Breast epithelium (tissue), 4 donors: ENCODE measurements at regions not wholly inside any gene's neighbourhood (a gene's known extent, or its start where the extent isn't known, plus 50 kb on each side); places are given as distances from the start of the nearest gene placed in this dataset.
"Not testable (repeated sequence)": the region's sequence is repeated elsewhere in the genome, so short reads cannot be mapped to it uniquely, and the experiment has no call there.

Experiments
- DNase-seq, 2 donors: peaks; one replicate each; pipeline ENCODE4 v3.0.0-alpha.2; 2019; ENCODE audit warnings: low spot score in 2 of 2
- H3K27ac ChIP-seq, 2 donors: fragments of 200-600 bp; sonication (generic) in 1 of 2; one replicate each; pipeline ENCODE4 v1.5.1; 2016 to 2019; ENCODE audit warnings: mild to moderate bottlenecking in 1 of 2
- H3K27me3 ChIP-seq, 2 donors: fragments of 200-600 bp; sonication (generic) in 1 of 2; one replicate each; pipeline versions ENCODE4 v1.5.1 to v1.6.0; 2017 to 2019; ENCODE audit warnings: control low read depth in 1 of 2, mild to moderate bottlenecking in 1 of 2
- H3K36me3 ChIP-seq: fragments of 200-600 bp; one replicate; pipeline ENCODE4 v1.5.1; 2019
- H3K4me1 ChIP-seq, 2 donors: fragments of 200-600 bp; sonication (generic); one replicate each; pipeline ENCODE4 v1.5.1; 2016 to 2019; ENCODE audit warnings: control low read depth in 1 of 2
- H3K4me3 ChIP-seq, 3 donors: fragments of 200-600 bp; sonication (generic); 1 replicate in 2 of 3; 2 replicates in 1 of 3; pipeline ENCODE4 v1.5.1; 2016 to 2019; ENCODE audit warnings: mild to moderate bottlenecking in 3 of 3, moderate library complexity in 2 of 3
- H3K9me3 ChIP-seq, 2 donors: fragments of 200-600 bp; sonication (generic) in 1 of 2; one replicate each; pipeline ENCODE4 v1.5.1; 2016 to 2019; ENCODE audit warnings: control low read depth in 1 of 2
- POLR2A ChIP-seq: fragments of 450-650 bp; IDR thresholded peaks from one replicate; pipeline ENCODE4 v1.6.1; 2016; ENCODE audit warnings: antibody characterized with exemption, mild to moderate bottlenecking, moderate library complexity
- POLR2AphosphoS5 ChIP-seq, 3 donors: sonication (generic); formaldehyde crosslinking; IDR thresholded peaks; one replicate each; pipeline ENCODE4 v1.6.1; 2017; ENCODE audit warnings: antibody characterized with exemption in 3 of 3
- intact Hi-C: fragments of 100-400 bp; cut with DNase I; formaldehyde crosslinking; loops from one replicate; pipeline ENCODE4 v1.15.1; 2023; ENCODE audit warnings: low total_unique reads
- TF ChIP-seq, protein P1 (sequence below), 3 donors: fragments of 450-650 bp; IDR thresholded peaks; one replicate each; pipeline ENCODE4 v1.5.1; 2016 to 2017; ENCODE audit warnings: antibody characterized with exemption in 3 of 3, mild to moderate bottlenecking in 3 of 3, moderate library complexity in 3 of 3

DNA sequence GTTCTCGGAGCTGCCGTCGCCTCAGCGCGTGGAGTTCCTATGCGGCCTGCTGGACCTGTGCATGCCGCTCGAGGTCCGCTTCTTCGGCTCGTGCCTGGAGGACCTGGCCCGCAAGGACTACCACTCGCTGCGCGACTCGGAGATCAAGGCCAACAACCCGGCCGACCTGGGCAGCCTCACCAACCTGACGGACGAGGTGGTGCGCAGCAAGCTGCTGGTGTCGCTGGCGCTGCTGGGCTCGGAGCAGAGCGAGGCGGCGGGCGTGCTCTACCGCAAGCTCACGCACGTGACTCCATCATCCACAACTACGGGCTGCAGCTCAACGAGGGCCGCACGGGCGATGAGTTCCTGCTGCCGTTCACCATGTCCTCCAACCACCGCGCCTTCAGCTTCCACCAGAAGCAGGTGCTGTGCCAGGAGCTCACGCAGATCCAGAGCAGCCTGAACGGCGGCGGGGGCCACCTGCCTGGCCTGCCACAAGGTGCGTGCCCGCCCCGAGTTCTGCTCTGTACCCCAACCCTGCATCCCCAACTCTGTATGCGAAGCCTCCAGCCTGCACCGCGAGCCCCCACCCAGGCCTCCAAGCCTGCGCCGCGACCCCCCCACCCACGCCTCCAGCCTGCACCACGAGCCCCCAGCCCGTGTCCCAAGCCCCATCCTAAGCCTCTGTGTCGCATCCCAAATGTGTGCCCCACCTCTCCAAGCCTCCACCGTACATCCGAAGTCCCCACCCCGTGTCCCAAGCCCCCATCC is 178.2 kb downstream of the OR4M2 start:
- intact Hi-C loops, result no loop called here
- Histone ChIP-seq H3K9me3 (no peaks in the 10 kb centered on the region), H3K4me1 (no peaks in the 10 kb centered on the region), H3K4me3 (no peak overlapping the region), H3K27me3 (no peaks in the 10 kb centered on the region), H3K27ac (no peak overlapping the region), H3K36me3 (no peaks in the 10 kb centered on the region)
- DNase-seq, result no peak
- TF ChIP-seq POLR2A (no peak), POLR2AphosphoS5 (IDR thresholded peaks at IDR 0.05) (no peak)
- TF ChIP-seq, protein P1, sequence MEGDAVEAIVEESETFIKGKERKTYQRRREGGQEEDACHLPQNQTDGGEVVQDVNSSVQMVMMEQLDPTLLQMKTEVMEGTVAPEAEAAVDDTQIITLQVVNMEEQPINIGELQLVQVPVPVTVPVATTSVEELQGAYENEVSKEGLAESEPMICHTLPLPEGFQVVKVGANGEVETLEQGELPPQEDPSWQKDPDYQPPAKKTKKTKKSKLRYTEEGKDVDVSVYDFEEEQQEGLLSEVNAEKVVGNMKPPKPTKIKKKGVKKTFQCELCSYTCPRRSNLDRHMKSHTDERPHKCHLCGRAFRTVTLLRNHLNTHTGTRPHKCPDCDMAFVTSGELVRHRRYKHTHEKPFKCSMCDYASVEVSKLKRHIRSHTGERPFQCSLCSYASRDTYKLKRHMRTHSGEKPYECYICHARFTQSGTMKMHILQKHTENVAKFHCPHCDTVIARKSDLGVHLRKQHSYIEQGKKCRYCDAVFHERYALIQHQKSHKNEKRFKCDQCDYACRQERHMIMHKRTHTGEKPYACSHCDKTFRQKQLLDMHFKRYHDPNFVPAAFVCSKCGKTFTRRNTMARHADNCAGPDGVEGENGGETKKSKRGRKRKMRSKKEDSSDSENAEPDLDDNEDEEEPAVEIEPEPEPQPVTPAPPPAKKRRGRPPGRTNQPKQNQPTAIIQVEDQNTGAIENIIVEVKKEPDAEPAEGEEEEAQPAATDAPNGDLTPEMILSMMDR (IDR thresholded peaks at IDR 0.05), result no peak

DNA sequence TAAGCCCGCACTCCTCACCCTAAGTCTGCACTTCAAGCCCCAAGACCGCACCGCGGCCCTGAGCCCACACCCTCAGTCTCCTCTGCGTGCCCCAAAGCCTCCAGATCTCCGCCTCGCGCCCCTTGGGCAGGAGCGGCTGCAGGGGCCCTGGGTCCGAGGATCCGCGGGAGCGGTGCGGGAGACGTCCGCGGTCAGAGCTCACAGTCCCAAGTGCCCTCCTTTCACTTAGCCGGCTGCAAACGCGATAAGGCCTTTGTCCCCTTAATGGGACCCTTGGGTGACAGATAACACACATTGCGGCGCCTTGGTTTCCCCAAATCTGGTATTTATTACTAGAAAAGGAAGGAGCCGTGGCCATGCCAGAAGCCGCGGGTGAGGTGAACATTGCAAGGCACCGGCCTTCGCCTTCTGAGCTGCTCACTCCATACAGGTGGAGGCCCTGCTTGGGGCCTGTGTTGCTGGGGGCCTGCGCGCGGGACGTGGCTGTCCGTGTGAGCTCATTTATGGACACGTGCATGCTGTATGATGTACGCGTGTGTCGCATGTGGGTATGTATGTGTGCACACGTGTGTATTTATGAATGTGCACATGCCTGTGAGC is 178.9 kb downstream of the OR4M2 start:
- H3K27ac ChIP-seq, H3K9me3 ChIP-seq, H3K27me3 ChIP-seq, H3K36me3 ChIP-seq, H3K4me3 ChIP-seq, H3K4me1 ChIP-seq, DNase-seq, intact Hi-C loops: not testable (repeated sequence)

DNA sequence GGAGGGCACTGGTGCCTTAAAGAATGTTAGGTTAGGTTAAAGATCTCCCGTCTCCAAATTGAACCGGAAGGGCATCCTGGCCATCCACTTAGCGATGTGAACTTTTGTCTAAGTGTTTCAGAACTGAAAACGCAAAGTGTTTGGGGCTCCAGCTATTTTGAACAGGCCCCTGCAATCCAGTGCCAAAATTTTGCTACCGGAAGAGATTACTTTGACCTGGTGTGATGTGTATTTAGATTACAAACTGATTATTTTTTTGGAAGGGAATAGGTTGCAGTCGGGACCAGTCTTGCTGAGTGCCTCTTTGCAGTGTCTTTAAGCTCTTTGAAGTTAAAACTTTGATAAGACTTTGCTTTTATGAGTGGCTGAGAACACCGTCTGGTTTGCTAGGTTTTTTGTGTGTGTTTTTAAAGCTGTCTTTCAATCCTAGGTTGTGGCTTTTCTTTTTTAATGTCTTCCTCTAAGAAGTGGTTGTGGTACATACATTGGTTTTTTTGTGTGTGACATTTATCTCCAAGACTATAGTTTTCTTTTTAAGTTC is 179.6 kb downstream of the OR4M2 start:
- Histone ChIP-seq H3K4me1 (no peaks in the 10 kb centered on the region), H3K4me3 (no peak overlapping the region), H3K27me3 (no peaks in the 10 kb centered on the region), H3K36me3 (no peaks in the 10 kb centered on the region), H3K27ac (no peak overlapping the region), H3K9me3 (no peaks in the 10 kb centered on the region)
- TF ChIP-seq, protein P1 (IDR thresholded peaks at IDR 0.05), result no peak
- TF ChIP-seq POLR2A (no peak), POLR2AphosphoS5 (IDR thresholded peaks at IDR 0.05) (no peak)
- intact Hi-C loops, result no loop called here
- DNase-seq, result no peak

DNA sequence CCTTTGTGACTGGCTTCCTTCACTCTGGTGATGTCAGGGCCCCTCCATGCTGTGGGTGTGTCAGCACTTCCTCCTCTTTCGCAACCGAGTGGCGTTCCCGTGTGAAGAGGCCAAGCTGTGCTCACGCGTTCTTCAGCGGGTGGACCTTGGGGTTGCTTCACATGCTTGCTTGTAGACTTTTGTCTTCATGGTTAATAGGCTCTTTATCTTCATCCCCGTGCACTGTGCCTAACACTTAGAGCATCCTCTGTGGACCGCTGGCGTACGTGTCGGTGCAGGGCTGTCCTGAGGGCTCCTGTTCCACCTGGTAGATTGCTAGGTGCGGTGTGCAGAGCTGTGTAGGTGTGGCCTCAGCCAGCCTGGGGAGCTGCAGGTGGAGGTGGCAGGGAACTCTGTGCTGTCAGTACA is 182.3 kb downstream of the OR4M2 start:
- no peaks in the 10 kb centered on the region for H3K4me1 ChIP-seq
- no peak for DNase-seq
- H3K4me3 ChIP-seq, result no peak overlapping the region
- H3K27me3 ChIP-seq, result no peaks in the 10 kb centered on the region
- intact Hi-C loops, result no loop called here
- TF ChIP-seq, protein P1 (IDR thresholded peaks at IDR 0.05), result no peak
- TF ChIP-seq POLR2A (no peak), POLR2AphosphoS5 (IDR thresholded peaks at IDR 0.05) (no peak)
- H3K27ac ChIP-seq, result no peak overlapping the region
- H3K9me3 ChIP-seq, result no peaks in the 10 kb centered on the region
- no peaks in the 10 kb centered on the region for H3K36me3 ChIP-seq

DNA sequence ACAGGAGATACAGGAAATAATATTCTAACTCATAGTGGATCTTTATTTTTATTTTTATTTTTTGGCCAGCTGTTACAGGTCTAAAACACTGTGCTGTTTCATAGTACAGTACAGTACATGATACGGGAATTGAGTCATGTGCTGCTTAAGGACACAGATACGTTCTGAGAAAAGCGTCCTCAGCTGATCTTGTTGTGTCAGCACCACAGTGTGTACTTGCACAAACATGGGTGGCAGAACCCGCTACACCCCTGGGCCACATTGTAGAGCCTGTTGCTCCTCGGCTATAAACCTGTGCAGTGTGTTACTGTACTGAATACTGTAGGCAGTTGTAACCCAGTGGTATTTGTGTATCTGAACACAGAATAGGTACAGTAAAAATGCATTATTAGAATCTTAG is 183.4 kb downstream of the OR4M2 start:
- H3K4me3 ChIP-seq, result no peak overlapping the region
- no peak for DNase-seq
- no peaks in the 10 kb centered on the region for H3K27me3 ChIP-seq
- no peaks in the 10 kb centered on the region for H3K9me3 ChIP-seq
- H3K36me3 ChIP-seq, result no peaks in the 10 kb centered on the region
- H3K4me1 ChIP-seq, result no peaks in the 10 kb centered on the region
- intact Hi-C loops, result no loop called here
- no peak overlapping the region for H3K27ac ChIP-seq
- no peak for TF ChIP-seq POLR2A
- no peak for TF ChIP-seq POLR2AphosphoS5 (IDR thresholded peaks at IDR 0.05)

DNA sequence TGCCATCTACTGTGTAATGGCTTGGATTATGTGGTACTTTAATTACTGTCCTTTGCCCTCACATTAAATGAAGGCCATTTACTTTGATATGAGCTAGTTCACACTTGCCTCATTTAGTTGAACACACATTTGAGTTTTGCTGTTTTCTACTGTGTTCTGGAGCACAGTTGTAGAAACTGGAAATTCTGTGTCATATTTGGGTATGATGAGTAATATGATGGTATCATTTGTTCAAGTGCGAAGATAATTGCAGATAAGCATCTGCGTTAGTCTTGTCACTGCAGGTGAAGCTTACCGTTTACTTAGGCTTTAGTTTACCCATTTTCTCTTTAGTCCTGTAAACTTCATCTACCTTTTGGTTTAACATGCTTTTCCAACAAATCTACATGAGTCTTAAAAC is 183.9 kb downstream of the OR4M2 start:
- H3K27ac ChIP-seq, intact Hi-C loops, H3K4me1 ChIP-seq, H3K4me3 ChIP-seq, H3K9me3 ChIP-seq, H3K27me3 ChIP-seq, H3K36me3 ChIP-seq, DNase-seq: not testable (repeated sequence)
